GM21390 (cell line): ENCODE measurements at regions not wholly inside any gene's neighbourhood (a gene's known extent, or its start where the extent isn't known, plus 50 kb on each side); places are given as distances from the start of the nearest gene placed in this dataset.
A peak's percentile ranks its signal among the peaks of the same experiment; 100 is the strongest.

Experiments
- ATAC-seq: cut with Tn5 transposase; IDR thresholded peaks from one replicate; pipeline ENCODE4 v1.9.1; 2021; ENCODE audit not compliant: unreplicated experiment

DNA sequence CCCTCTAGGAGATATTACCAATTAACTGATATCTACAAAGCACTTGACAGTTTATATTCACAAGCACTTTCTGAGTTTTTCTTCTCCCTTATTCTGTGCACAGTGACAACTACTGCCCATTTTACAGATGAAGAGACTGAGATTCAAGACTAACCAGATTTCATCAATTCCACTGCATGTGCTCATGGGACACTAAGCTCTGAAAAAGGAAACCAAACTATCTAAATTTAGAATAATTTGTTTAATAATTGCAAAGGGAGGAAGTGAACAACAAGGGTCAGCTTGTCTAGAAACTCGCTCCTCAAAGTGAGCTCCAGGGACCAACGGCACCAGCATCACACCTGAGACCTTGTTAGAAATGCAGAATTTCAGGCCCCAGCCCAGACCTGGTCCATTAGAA lies 50.8 kb upstream of the MYLIP start:
- ATAC-seq = peak; percentile 95

DNA sequence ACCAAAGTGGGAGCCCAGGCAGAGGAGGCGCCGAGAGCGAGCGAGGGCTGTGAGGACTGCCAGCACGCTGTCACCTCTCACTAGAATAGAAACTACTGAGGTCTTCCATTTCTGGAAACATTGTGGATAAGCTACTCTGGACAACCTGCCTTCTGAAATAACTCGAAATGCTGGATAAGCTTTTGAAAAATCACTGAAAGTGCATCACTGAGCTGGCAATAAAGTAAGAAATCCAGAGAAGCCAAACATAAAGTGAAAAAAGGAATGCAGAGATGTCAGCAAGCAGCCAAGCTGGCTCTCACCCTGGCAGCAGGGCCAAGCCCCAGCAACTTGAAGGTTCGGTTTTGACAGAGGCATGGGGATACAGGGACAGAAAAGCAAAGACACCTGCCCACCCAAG lies 59.2 kb upstream of the MYLIP start:
- ATAC-seq = no peak

DNA sequence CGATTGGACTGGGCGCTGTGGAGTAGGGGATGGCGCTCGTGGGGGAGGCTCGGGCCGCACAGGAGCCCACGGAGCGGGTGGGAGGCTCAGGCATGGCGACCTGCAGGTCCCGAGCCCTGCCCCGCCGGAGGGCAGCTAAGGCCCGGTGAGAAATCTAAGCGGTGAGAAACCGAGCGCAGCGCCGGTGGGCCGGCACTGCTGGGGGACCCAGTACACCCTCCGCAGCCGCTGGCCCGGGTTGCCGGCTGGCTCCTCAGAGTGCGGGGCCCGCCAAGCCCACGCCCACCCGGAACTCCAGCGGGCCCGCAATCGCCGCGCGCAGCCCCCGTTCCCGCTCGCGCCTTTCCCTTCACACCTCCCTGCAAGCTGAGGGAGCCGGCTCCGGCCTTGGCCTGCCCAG lies 59.7 kb upstream of the MYLIP start:
- ATAC-seq = no peak

DNA sequence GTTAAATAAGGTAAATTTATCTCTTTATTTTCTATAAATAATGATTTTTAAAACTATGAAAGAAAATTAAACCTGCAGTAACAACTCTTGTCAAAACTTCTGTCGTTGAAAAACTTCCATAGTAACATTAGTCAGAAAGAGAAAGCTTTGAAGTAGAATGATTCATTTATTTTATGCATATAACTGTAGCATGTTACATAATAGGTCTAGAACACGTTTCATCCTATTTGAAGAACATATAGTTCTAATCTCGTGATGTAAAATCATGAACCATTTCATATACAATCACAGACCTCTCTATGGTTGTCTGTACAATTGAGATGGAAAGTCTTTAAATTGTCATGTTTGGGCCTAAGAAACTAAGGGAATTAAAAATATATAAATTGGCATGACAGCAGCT lies 61.3 kb upstream of the MYLIP start:
- no peak for ATAC-seq

DNA sequence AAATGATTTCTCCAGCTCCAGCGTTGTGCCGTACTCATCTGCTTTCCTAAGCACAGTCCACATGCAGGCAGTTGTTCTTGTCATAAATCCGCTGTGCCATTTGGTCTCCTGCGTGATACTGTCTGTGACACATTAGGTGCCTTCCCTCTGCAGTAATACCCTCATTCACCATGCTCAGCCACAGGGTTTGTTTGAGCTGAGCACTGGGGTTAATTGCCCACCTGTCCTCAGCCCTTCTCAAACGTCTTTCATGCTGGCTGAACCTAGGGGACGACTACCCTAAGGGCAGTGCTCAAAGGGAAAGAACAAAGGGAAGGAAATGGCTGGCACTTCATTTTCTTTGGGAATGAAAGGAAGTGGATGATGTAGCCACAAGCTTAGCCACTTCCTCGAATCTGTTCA lies 64.2 kb upstream of the MYLIP start:
- ATAC-seq = no peak

DNA sequence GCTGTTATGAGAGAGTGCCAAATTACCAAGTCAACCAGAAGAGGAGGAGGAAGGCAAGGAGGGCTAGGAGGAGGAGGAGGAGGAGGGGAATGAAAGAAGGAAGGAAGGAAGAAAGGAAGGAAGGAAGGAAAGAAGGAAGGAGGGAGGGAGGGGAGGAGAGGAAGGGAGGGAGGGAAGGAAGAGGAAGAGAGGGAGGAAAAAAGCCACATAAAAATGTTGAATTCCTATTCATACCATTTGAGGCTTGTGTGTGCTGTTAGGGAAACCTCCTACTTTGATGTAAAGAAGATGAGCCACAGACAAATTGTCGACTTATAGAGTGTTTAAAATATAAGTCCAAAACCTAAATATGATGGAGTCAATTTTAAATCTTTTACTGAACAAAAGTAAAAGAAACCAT lies 65.3 kb upstream of the MYLIP start:
- ATAC-seq = no peak

DNA sequence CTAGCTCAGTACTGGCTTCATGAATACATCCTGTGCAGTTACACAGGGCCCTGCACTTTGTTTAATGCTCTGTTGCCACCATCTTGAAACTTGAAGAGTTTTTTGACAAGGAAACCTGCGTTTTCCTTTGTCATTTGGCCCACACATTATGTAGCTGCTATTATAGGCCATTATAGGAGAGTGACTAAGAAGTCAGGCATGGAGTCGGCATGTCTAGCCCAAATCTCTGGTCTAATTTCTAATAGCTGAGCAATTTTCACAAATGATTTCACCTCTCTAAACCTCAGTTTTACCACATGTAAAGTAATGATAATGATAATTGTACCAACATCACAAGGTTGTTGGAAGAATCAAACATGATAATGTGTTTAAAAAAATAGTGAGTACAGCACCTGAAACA lies 67.1 kb upstream of the MYLIP start:
- ATAC-seq = no peak

DNA sequence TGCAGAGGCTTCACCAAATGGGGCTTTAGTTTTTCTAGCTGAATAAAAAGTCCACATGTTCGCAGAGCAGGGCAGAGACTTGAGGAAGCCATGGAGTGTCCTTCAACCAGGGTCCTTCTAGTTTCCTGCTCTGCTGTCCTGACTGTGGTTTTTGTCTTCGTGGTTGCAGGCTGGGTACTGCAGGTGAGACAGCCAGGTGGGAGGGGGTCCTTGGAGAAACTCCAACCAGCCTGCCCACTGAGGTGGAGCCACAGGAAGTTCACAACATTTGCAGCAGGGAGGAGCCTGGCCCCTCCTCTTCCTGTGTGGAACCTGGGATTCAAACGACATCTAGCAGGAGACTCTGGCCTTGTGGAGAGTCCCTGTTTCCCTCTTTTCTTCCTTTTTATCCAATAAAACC lies 68.8 kb upstream of the MYLIP start:
- ATAC-seq = no peak

DNA sequence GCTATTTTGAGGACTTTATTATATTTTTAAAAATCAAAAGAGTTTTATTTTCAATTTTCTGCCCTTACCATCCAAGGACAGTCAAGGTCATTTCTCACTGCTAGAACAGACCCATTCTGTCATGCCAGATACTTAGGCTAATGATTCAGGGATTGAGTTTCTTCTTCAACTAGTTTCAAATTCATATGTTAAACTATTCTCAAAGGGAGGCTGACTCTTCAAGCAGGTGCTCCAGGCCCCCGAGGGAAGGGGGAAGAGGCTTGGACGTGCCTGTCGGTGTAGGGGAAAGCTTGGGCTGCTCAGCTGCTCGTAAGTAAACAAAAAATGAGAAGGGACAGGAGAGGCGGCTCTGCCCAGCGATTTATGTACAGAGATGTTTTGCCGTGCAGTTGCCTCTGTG lies 69.4 kb upstream of the MYLIP start:
- ATAC-seq = no peak

DNA sequence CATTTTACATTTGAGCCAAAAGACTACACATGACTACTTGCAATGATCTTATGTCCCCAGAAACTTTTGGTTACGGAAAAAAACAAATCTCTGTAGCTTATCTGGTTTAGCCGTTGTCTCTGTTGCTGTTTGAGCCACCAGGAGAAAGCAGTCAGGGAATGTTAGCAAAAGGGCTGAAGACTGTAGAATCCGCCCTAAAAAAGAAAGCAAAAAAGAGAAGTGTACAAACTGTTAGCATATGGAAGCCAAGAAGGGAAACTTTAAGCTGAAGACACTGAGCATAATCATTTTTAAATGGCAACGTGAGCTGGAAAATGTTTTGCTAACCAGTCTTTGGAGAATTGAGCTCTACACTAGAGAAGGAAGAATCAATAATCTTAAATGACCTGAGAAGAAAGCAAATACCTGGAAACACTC lies 69.9 kb upstream of the MYLIP start:
- ATAC-seq = no peak

DNA sequence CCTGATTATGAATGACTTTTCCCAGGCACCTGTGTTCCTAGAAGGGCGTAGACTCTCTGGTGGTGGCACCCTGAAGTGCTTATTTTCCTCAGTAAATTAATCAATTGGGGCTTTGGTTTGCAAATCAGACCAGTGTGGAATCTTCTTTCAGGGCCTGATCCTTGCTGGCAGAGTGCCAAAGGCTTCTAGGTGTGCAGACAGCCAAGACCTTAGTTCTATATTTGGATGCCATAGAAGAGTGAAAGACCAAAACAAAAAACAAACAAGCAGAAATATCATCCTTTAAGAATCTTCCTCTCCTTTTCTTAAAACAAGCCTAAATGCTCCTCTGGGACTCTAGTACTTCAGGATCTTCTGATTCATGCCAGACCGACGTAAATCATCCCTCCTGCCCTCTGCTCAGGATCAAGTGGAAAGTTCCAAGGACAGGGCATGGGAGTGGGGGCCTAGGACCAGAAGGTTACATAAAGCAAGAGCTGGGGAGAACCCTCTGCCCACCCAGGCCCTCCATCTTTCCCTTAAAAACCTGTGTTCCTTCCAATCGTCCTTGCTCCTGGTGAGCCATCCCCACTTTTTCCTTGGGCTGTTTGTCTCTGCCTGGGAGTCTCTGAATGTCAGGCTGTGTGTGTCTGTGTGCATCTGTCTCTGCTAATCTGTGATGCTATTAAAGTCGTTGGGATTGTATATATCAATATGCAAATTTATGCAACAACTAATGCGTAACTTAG lies 70.5 kb upstream of the MYLIP start:
- ATAC-seq = no peak

DNA sequence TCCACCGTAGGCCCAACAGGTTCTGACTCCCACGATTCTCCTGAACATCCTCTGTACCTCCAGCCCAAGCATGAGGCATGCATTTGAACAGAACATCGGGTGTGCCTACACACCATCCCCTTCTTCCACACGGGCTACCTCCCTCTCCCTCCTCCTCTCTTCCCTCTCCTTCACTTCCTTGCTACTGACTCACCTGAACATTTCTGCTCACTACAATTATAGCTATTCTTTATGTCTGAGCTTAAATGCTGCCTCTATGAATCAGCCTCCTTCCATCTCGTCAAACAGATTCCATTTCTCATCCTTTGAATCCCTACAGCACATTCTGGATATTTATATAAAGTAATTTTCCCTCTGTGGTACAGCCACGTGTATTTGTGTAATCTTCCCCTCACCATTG lies 71.4 kb upstream of the MYLIP start:
- no peak for ATAC-seq

DNA sequence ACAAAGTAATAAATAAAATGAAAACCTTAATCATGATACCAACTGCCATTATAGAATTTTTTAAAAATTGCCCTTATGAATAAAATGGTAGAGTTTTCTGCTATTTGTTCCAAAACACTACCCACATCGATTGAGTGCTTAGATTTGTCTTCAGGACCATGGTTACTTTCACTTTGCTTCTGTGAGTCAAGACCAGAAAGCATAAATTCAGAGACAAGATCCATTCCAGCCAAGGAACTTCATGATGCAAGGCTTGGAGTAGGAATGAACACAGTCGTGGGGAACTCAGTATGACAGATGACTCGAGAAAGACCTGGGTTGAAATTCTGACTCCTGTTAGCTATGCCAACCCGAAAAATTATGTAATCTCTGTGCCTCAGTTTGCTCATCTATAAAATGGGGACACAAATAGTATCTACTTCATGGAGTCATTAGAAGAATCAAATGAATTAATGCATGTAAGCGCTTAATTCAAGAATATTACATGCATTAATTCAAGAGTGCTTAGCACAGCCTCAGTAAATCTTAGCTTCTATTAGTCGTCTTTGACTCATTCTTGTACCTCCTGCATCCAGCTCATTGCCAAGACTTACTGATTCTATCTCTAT lies 72.5 kb upstream of the MYLIP start:
- ATAC-seq = no peak

DNA sequence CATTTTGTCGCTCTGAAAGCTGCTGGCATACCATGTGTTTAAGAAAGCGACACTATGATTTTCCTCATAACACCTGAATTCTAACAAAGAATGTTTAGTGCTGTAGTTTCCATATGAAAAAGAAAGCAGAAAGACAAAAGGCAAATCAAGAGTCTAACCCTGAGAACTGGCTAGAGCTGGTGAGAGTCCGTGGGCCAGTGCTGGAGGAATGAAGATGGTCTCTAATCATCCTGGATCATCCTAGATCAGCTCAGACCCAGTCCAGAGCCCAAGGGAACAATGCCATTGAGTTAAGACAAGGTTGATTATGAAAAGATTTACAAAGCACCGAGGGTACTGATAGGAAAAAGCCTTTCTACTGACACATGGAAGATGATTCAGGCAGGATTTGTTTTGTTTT lies 73.0 kb upstream of the MYLIP start:
- no peak for ATAC-seq

DNA sequence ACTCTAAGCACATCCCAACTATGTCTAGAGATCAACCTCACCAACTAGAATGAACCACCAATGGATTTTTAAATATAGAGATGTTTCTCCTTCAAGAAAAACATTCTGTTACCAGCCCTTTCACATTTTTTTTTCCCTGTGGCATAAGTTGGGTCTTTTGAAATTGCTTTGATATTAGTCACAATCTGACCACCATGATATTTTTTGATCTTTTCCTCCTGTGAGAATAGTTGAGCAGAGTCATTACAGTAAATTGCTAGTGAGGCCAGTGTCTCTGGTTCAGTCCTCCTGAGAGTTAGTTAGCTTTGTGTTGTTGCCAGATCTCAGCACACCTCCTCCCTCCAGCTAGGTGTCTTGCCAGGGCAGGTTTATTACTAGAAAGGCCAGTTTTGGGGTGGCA lies 79.7 kb upstream of the MYLIP start:
- no peak for ATAC-seq

DNA sequence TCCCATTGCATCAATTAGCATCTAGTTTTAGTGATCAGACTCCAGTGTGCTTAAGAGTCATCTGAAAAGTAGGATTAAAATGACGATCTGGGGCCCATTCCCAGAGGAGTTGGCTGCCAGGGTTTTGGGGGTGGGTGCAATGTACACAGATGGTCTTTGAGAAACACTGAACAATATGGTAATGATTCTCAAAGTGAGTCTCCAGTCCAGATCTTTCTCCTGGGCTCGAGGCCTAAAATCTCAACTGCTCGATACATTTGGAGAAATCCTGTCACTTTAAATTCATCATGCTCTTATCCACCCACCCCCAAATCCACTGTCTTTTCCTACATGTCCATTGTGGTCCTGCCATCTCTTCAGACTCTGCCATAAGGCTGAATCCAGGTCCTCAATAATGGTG lies 80.7 kb upstream of the MYLIP start:
- no peak for ATAC-seq

DNA sequence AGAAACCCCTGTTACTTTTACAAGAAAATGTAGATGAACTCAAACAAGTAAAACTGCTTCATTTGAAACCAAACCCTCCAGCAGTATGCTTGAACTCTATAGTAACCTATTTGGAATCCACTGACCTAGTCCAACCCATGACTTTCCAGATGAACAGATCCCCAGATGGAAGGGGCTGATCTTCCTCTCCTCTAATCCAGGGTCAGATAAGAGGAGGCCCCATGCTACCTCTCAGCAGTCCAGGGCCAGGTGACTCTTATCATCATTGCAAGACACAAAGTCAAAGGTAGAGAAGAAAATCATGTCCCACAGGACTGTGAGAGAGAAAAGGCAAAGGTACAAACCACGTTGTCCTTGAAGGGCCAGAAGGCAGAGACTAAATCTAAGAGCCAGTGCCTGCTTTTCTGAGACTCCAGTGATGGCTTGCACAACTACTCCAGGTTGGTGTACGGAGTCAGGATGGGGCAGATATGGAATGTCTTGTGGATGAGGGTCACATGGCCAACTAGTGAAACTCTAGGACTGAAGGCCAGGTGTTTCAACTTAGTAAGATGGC lies 81.4 kb upstream of the MYLIP start:
- ATAC-seq = no peak

DNA sequence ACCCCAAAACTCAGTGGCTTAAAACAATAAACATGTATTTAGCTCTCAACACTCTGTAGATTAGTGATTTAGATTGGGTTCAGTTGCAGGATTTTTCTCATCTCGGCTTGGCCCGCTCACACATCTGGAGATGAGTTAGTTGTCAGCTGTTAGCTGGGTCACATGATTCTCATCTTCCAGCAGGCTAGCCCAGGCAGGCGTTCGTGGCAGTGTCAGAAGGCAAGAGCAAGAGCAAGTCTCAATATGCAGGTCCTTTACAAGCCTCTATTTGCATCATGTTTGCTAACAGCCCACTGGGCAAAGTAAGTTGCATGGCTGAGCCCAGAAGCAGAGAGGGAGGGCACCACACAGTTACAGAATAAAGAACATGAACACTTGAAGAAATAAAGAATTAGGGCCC lies 83.6 kb upstream of the MYLIP start:
- ATAC-seq = no peak

DNA sequence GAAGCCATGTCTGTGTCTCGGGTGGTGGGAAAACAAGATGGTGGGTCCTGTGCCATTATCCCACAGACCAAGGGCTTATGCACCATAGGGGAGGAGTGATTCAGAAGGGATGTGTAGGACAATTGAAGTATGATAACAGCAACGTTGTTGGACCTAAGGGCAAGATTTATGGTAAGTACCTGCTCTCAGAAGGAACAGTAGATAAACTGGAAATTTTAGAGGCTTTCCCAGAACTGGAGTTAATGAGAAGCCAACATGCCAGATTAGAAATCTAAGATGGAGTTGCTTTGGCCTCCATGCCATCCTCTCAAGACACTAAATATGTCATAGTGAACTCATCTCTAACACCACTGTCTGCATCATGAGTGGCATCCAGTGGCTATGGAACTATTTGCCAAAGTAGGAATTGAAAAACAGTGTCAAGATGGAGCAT lies 84.7 kb upstream of the MYLIP start:
- ATAC-seq = no peak

DNA sequence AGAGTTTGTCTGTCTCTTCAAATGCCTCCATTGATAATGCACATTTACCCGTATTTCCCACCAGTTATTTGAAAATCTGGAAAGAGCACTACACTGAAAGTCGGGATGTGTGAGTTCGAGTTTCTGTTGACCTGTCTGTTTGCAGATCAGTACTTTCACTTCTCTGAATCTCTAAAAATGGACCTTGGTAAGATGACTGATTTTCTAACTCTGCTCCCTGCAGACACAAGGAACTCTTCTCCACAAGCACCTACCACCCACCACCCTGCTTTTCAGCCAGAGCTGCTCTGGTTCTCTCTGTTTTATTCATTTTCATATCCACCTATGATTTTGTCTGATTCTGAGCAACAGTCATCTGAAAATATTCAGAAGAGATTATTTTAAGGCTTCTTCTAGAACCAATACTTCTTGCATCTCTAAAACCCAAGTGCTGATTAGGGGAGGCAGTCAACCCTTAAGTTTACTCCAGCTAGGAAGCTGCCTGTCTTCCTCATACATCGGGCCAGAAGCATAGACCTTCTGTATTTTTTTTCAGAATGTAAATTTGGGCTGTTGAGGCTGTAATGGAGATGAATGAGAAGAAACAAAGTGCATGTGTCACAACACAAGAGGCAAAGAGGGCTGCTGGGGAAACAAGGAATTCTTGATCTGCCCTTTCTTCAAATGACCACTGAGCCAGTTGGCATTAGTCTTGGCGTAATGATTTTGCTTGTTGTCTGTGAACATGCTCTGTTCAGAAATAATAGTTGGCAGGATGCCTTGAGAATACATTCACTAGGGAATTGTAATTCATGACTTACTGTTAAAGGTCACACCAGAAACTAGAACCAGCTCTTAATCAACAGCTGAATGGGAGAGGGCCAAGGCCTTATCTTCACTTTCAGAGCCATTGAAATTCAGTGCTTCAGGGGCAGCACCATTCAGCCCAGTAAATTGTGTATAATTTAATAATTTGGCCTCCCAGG lies 85.4 kb upstream of the MYLIP start:
- peak; percentile 81 for ATAC-seq

DNA sequence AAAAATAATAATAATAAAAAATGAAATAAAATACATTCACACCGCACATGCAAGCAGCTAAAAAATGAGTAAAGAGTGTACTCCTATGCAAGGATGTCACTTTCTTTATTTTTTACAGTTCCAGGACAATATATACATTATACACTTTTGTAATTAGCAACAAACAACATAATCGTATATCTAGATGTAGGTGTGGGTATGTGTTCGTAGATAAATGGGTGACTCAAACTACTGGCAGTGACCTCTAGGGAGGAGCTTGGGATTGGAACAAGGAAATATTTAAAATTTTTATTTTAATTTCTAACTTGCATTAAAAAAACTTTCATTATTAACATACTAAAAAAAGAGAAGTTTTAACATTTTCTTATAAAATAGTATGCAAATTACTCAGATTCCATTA lies 86.1 kb upstream of the MYLIP start:
- no peak for ATAC-seq

DNA sequence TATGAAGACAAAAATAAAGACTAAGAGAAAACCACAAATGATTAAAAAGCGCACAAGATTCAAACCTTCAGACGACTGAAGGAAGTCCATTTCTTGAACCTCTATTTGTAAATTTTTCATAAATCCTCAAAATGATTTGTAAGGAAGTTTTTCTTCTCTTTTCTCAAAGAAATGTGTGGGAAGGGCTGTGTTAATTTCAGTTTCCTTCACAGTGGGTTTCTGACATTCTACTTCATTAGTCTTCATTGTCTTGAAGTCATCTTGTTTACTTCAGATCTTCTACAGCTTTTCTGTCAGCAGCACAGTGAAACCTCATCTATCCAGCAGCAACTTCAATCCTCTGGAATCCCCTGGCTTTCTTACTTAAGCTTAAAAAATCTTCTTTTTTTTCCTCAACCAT lies 87.6 kb upstream of the MYLIP start:
- ATAC-seq = no peak
